IPS-18c (cell line): ENCODE measurements at regions not wholly inside any gene's neighbourhood (a gene's known extent, or its start where the extent isn't known, plus 50 kb on each side); places are given as distances from the start of the nearest gene placed in this dataset.

ENCODE experiments used
- H3K4me3 ChIP-seq: 2 replicates; pipeline ENCODE4 v1.7.0; 2013; ENCODE audit warnings: low read depth, mild to moderate bottlenecking, low read length, moderate library complexity; ENCODE audit not compliant: insufficient read depth
- H3K9me3 ChIP-seq: one replicate; pipeline ENCODE4 v1.6.1; 2013; ENCODE audit warnings: mild to moderate bottlenecking, low read length, moderate library complexity; ENCODE audit not compliant: control insufficient read depth, insufficient read depth

DNA sequence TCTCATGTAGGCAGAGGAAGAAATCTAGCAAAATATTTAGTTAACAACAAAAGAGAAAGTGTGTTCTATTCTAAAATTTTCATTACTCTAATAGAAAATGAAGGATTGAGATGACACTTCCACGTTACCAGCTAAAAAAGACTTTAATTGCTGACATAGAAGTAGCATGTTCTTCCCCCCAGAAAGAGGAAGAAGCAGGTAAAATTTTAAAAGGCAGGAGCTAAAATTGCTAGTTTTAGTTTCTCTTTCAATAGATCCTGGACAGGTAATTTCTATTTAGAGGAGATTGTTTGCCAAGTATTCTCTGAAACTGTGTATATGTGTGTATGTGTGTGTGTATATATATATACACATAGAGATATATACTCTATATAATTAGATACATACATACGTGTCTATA lies 248.1 kb upstream of the FMN2 start:
- no peaks in the 10 kb centered on the region for H3K9me3 ChIP-seq
- no peak overlapping the region for H3K4me3 ChIP-seq

DNA sequence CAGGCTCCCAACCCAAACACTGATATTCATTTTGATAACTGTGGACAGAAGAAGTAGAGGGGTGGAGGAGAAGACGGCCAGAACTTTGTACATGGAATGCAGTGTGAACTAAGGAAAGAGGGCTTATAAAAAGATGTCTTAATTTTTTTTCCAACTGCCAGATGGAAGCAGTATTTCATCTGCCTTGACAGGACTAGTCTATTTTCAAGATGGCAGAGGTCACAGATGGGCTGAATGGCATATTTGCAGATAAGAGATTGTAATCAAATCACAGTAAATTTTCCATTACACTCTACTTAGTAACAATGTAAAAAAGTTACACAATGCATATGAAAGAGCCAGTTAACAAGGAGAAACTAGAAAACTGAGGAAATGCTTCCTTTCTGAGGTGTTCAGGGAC lies 246.8 kb upstream of the FMN2 start:
- H3K9me3 ChIP-seq = no peaks in the 10 kb centered on the region
- no peak overlapping the region for H3K4me3 ChIP-seq

DNA sequence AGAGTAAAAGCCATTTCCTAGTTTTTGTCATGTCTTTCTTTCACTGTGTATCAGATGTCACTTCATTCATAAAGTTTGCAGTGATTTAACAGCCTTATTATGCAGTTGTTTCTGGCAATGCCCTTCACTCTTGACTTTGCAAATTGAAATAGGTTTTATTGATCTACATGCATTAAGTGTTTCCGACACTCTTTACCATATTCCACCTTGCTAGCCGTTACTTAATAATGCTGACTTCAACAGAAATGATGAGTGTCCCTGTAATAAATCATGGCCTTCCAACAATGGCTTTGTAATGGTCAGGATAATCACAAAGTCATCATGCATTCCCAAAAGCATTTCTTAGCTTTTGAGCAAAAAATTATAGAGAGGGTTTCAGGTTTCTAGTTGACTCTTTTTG lies 236.8 kb upstream of the FMN2 start:
- no peaks in the 10 kb centered on the region for H3K9me3 ChIP-seq
- H3K4me3 ChIP-seq = no peak overlapping the region

DNA sequence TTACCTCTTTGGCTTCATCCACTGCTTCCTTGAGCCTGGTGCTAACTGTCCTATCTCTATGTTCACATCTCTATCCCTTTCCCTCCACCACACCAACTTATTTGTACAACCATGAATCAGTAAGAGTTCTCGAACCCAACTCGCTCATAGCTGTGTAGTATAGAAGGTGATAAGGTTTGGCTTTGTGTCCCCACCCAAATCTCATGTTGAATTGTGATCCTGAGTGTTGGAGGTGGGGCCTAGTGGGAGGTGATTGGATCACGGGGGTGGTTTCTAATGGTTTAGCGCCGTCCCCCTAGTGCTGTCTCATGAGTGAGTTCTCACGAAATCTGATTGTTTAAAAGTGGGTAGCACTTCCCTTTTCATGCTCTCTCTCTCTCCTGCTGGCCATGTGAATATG lies 235.6 kb upstream of the FMN2 start:
- Histone ChIP-seq H3K4me3 (no peak overlapping the region), H3K9me3 (no peaks in the 10 kb centered on the region)

DNA sequence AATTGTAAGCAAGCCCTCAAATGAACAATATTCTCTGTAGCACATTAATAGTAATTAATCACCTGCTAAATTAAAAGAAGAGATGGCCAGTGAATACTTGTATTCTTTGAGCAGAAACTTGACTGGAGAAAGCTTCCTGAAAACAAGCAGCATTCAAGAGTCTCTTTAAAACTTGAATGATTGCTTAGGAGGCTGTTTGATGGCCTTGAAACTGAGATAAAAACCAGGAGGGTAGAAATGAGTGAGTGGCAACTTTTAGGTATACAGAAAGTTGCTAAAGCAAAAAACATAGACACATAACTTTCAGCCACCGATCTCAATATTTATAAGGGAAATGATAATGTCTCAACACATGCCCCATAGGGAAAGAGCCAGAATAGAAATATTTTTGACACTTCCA lies 234.8 kb upstream of the FMN2 start:
- no peaks in the 10 kb centered on the region for H3K9me3 ChIP-seq
- H3K4me3 ChIP-seq = no peak overlapping the region

DNA sequence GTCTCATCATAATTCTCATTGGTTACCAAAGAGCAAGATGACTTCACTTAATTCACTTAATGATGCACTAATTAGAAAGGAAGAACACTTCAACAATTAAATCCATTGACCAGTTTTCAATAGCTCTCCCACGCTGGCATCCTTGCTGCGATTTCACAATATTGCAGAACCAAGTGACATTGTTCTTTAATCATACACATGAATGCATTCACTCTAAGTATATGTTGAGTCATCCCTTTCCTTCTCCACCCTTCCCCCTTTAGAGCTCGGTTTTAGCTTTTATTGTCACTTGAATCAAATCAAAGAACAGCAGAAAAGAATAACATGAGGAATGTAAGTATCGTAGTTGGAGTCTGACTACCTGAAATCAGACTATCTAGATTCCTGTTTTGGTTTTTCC lies 233.6 kb upstream of the FMN2 start:
- Histone ChIP-seq H3K9me3 (no peaks in the 10 kb centered on the region), H3K4me3 (no peak overlapping the region)

DNA sequence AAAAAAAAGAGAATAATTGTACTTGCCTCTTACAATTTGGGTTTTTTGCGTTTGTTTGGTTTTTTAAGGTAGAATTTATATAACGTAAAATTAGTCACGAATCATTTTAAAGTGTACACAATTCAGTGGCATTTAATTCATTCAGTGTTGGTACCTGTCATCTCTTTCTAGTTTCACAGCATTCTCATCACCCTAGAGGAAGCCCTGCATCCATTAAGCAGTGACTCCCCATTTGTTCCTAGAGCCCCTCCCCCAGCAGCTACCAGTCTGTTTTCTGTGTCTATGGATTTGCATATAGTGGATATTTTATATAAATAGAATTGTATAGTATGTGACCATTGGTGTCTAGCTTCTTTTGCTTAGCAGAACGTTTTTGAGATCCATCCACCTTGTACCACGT lies 233.2 kb upstream of the FMN2 start:
- Histone ChIP-seq H3K9me3 (no peaks in the 10 kb centered on the region), H3K4me3 (no peak overlapping the region)

DNA sequence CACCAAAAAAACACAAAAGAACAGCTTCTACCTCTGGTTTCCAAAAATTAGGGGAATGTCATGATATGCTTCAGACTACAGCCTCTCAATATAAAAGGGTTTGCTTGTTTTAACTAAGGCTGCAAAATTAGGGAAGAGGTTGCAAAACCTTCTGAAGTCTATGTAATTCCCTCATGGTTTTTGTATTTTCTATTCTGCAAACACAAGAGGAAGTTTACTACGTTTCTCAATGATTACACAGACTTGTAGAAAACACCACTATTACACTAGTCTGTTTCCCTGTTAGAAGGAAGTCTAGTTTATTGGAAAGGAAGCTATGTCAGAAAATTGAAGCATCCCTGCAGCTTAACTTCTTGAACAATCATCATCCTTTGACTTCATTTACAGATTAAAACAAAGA lies 229.7 kb upstream of the FMN2 start:
- H3K9me3 ChIP-seq = no peaks in the 10 kb centered on the region
- no peak overlapping the region for H3K4me3 ChIP-seq

DNA sequence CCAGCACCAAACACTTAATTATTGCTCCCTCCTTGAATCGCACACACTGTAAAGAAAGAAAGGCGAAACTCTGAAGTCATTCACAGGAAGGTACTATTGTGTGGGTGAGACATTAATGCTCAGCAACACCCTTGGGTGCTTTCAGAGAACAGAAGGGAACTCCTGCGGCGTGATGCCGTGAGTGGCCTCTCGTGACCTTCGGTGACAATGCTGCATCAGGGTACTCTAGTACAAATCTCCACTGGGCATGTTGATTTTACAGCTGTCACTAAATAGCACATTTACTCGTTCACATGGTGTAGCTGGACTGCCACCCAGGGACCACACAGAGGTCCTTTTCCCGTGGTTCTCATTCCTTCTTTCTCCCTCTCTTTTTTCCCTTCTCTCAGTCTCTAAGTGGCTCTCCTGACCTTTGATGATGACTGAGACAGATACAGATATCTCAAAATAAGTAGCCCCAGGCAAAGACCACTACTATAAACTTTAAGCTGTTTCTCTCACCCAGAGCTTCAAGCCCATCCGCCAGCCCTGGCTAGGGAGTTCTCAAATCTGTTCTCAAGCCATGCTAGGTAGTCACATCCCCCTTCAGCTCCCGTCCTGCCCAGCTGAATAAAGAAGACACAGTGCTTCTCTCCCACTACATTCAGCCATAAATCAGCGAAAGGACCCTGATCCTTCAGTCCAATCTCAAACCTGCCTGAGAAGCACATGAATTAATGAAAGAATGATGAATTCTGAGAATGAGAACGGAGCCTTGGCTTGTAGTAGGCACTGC lies 223.4 kb upstream of the FMN2 start:
- Histone ChIP-seq H3K9me3 (no peaks in the 10 kb centered on the region), H3K4me3 (no peak overlapping the region)

DNA sequence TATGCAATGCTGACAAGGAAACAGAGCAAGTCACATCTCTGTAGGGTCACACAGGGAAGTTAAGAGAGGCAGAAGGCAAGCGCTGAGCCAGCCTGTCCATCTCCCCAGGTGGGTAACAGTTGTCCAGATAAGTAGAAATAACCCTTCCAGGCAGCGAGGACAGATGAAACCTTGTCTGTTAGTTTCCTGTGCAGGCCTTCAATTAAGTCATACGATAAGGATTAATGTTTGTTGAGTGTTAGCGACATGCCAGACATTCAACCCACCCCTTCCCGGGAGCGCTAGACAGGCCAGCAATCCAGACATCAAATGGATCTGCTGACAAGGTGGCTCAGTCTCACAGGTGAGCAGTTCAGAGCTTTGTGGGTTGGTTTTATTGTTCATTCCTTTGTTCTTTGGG lies 221.5 kb upstream of the FMN2 start:
- H3K9me3 ChIP-seq = no peaks in the 10 kb centered on the region
- H3K4me3 ChIP-seq = no peak overlapping the region

DNA sequence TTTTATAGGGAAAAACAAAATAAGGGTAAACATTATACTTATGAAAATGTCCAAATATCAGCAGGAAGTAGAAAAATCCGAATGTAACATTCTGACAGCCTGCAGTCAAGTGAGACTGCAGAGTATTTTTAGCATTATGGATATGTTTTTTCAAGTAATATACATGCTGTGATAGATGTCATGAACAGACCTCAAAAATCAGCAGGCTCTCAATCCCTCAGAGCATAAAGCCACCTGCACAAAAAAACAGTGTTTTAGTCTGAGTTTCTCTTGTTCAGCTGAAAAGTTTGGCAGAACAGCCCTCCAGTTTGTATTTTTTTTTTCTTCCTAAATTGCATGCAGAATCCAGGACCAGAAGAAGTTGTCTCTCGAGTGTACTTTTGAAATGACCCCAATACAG lies 219.1 kb upstream of the FMN2 start:
- H3K9me3 ChIP-seq = no peaks in the 10 kb centered on the region
- H3K4me3 ChIP-seq = no peak overlapping the region

DNA sequence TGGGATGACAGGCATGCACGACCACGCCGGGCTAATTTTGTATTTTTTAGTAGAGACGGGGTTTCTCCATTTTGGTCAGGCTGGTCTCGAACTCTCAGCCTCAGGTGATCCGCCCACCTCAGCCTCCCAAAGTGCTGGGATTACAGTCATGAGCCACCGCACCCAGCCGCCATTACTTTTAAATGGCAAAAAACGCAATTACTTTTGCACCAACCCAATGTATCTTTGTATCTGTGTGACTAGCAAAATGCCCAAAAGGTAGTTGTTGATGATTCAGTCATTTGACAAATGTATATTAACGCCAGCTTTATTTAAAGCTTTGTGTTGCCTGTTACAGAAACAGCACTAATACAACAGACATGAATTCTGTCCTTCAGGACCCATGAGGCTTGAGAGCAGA lies 216.9 kb upstream of the FMN2 start:
- Histone ChIP-seq H3K4me3 (no peak overlapping the region), H3K9me3 (no peaks in the 10 kb centered on the region)

DNA sequence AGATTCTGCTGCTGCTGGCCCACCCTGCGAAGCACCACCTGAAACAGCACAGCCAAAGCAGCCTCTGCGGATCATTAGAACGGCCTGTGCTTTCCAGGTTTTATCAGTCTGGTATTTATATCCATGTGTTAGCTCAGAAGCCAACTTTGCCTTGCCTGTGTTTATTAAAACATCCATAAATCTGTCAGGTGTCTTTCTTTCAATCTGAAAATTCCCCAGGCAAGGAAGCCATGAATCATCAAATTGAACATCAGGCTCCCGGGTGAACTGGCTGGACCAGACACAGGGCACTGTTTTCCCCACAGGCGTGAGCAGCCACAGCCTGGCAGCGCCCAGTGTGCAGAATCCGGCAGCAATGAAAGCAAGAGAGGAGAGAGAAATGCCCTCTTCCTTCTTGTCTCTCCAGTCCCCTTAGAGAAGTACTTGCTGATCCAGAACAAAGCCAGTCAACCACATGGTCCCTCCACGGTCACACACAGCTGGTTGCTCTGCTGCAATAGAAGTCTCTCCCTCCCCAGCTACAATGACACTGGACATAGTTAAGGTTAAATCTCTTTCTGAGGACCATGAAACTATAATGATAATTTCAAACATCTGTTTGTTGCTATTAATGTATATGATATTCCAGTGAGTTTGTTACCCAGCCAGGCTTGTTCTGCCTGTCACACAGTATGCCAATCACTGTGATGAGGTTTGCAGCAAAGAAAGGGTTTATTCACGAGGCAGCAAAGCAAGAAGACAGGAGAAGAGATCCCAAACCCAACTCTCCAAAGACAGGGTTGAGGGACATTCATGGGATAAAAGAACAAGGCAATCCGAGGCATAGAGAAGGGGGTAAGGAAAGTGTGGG lies 212.1 kb upstream of the FMN2 start:
- Histone ChIP-seq H3K4me3 (no peak overlapping the region), H3K9me3 (no peaks in the 10 kb centered on the region)

DNA sequence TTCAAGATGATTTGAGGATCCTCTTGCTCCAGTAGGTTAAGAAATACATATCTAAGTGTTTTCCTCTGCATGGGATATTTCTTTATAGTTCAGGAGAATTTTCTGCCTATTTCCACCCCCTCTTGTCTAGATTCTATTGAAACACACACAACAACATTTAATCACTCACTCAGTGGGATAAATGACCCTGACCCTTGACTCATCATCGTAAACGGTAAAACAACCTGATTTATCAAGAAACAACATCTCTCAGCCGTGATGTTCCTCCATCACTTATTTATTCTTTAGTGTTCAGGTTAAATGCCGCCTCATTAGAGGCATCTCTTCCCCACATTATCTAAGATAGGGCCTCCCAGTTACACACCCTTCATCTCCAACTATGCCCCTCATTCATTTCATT lies 208.7 kb upstream of the FMN2 start:
- Histone ChIP-seq H3K9me3 (no peaks in the 10 kb centered on the region), H3K4me3 (no peak overlapping the region)

DNA sequence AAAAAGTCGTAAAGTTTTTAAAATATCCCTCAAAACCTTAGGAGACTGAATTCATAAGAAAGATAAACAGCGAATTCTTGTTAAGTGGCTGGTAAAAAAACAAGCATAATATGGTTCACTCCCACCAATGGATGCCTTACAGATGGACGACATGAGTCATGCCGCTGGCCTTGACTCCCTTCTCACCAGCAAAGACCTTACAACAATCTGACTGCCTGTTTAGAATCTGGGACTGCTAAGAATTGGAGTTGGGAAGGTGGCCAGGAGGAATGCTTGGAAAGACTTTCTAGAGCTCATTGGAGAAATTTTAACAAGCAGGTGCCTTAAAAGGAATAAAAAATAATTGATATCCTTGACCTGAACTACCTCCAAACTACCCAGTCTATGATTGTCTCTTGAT lies 206.9 kb upstream of the FMN2 start:
- H3K9me3 ChIP-seq = no peaks in the 10 kb centered on the region
- H3K4me3 ChIP-seq = no peak overlapping the region

DNA sequence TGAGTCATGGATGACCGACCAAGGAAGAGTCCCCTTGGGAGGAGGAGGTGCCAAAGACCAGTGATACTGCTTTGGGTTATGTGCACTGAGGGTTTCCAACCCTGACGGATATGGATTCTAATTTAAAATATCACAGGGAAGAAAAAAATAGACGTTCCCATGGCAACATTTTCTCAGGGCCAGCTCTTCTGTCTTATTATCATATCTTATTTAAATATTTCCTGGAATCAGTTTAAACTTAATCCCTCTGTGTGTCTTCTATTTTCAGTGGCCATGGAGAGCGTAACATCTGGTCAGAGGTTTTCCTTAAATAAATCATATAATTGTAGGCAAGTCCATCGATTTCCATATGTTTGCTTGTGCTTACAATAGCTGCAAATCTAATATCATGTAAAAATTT lies 205.4 kb upstream of the FMN2 start:
- no peaks in the 10 kb centered on the region for H3K9me3 ChIP-seq

DNA sequence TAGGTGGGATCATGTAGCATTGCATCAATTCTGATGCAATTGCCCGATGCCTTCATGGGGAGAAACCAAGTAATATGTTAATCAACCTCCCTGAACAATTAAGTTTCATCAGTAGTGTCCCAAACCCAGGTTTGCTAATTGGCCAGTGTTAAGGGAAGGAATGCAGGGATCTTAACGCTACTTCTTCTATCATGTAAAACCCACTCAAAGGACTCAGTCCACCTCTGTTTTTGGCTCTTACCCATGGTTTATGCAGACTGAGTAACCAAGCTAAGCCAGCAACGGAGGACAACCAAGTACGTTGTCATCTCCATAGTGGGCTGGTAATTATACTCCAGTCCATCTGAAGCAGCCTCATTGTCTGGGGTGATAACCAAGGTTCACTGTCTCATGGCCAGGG lies 203.0 kb upstream of the FMN2 start:
- H3K9me3 ChIP-seq = no peaks in the 10 kb centered on the region

More for the DNA sequence above, 205.4 kb upstream of the FMN2 start:
- H3K4me3 ChIP-seq = no peak overlapping the region

DNA sequence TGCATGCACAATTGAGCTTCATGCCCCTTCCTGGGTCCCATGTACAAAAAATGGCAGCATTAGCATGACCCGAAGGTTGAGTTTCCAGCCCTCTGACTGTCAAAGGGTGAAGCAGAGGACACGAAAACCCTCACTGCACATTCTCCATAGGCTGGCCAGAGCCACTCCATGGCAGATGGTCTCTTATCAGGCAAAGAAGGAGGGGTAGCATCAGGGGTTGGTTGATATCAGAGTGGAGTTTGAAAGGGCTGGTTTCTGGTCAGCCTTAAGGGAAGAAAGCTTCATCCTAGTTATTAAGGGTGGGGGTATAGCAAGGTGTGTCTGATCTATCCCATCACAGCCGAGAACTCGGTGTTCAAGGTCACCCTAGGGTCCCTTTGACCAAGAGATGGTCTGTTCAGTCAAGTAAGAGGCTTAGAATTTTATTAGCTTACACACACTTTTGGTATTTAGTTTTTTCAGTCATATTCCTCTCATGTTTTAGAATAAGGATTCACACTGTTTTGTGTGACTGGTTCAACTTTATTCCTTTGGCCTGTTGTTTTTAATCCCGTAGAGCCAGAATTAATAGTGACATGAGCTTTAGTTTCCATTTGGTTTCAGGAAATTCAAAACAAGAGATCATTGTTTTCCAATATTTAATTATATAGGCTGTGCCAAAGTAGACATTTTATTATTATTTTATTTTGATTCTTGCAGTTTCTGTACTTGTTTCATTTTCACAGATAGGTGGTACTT lies 199.9 kb upstream of the FMN2 start:
- no peaks in the 10 kb centered on the region for H3K9me3 ChIP-seq
- H3K4me3 ChIP-seq = no peak overlapping the region

More for the DNA sequence above, 203.0 kb upstream of the FMN2 start:
- no peak overlapping the region for H3K4me3 ChIP-seq
